ENCODE measurements at regions not wholly inside any gene's neighbourhood (a gene's known extent, or its start where the extent isn't known, plus 50 kb on each side); places are given as distances from the start of the nearest gene placed in this dataset.

- no peak for DNase-seq (ENCODE audit: low read depth)
These were observed 110.9 kb upstream of the COPS8 start for GRCh38 chr2:236974752-236975151.

GRCh38 chr2:236975766-236976165 lies 109.9 kb upstream of the COPS8 start:
- DNase-seq (ENCODE audit: low read depth) = no peak

- DNase-seq (ENCODE audit: low read depth) = no peak
These were observed 109.2 kb upstream of the COPS8 start for GRCh38 chr2:236976266-236977062.

GRCh38 chr2:236977063-236977851 lies 108.4 kb upstream of the COPS8 start:
- DNase-seq (ENCODE audit: low read depth) = no peak

- no peak for DNase-seq (ENCODE audit: low read depth)
These were observed 107.8 kb upstream of the COPS8 start for GRCh38 chr2:236977852-236978398.

- DNase-seq (ENCODE audit: low read depth) = no peak
These were observed 106.0 kb upstream of the COPS8 start for GRCh38 chr2:236979664-236980063.

- DNase-seq (ENCODE audit: low read depth) = no peak
These were observed 104.7 kb upstream of the COPS8 start for GRCh38 chr2:236980961-236981360.

- DNase-seq (ENCODE audit: low read depth) = no peak
These were observed 103.8 kb upstream of the COPS8 start for GRCh38 chr2:236981701-236982485.

GRCh38 chr2:236982693-236983455 lies 102.8 kb upstream of the COPS8 start:
- DNase-seq (ENCODE audit: low read depth) = no peak

- DNase-seq (ENCODE audit: low read depth) = no peak
These were observed 101.6 kb upstream of the COPS8 start for GRCh38 chr2:236984046-236984445.

GRCh38 chr2:236985761-236986339 lies 99.8 kb upstream of the COPS8 start:
- DNase-seq (ENCODE audit: low read depth) = no peak

- no peak for DNase-seq (ENCODE audit: low read depth)
These were observed 99.0 kb upstream of the COPS8 start for GRCh38 chr2:236986524-236987330.

GRCh38 chr2:236988216-236988615 lies 97.5 kb upstream of the COPS8 start:
- DNase-seq (ENCODE audit: low read depth) = no peak

- no peak for DNase-seq (ENCODE audit: low read depth)
These were observed 96.7 kb upstream of the COPS8 start for GRCh38 chr2:236988690-236989624.

- no peak for DNase-seq (ENCODE audit: low read depth)
These were observed 95.1 kb upstream of the COPS8 start for GRCh38 chr2:236990552-236990951.

- DNase-seq (ENCODE audit: low read depth) = no peak
These were observed 93.8 kb upstream of the COPS8 start for GRCh38 chr2:236991874-236992273.

GRCh38 chr2:236993286-236993685 lies 92.4 kb upstream of the COPS8 start:
- DNase-seq (ENCODE audit: low read depth) = no peak

GRCh38 chr2:236994361-236994760 lies 91.3 kb upstream of the COPS8 start:
- no peak for DNase-seq (ENCODE audit: low read depth)

- DNase-seq (ENCODE audit: low read depth) = no peak
These were observed 88.5 kb upstream of the COPS8 start for GRCh38 chr2:236997069-236997715.
